ENCODE measurements at regions not wholly inside any gene's neighbourhood (a gene's known extent, or its start where the extent isn't known, plus 50 kb on each side); places are given as distances from the start of the nearest gene placed in this dataset.

- DNase-seq (ENCODE audit: extremely low spot score, insufficient read length, low read depth): no peak
- FAIRE-seq: no peak
These were observed 395.7 kb downstream of the SLITRK5 start for GRCh38 chr13:88066847-88067246.

DNA sequence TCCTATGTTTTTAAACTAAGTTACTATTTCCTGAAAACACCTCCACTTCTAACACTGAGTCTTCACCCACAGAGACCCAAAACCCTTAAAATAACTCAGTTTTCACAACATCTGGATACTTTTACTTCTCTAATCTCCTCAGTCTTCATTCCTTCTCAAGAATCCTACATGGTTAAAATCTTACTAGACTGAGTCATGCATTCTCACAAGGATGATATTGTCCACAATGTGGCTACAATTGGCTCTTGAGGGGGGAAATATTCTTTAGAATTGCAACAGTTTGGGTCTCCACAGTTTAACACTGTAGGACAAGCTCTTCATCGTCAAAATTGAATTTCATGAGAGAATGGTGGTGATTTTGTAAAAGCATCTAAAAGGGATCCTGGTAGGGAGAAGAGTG, 397.1 kb downstream of the SLITRK5 start:
- FAIRE-seq: no peak
- DNase-seq (ENCODE audit: extremely low spot score, insufficient read length, low read depth): no peak

- DNase-seq (ENCODE audit: extremely low spot score, insufficient read length, low read depth) (no peak), FAIRE-seq (no peak)
These were observed 397.8 kb downstream of the SLITRK5 start for GRCh38 chr13:88068975-88069374.

DNA sequence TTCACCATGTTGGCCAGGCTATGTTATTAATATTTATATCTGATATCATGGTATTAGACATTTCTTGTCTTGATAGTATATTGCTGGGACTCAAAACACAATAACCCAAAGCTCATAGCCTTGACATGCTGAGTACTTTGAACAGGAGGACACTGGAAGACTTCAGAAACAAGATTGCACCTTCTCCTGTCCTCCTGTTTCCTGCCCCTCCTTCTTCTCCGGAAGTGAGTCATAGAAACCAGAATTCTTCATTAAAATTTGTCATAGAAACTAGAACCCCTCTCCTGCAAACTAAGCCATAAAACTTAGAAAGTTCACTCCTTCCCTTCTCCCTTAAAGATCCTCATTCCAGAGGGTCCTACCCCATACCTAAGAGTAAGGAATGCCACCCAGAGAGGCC, 400.2 kb downstream of the SLITRK5 start:
- FAIRE-seq (no peak), DNase-seq (ENCODE audit: extremely low spot score, insufficient read length, low read depth) (no peak)

GRCh38 chr13:88074794-88075510, 403.8 kb downstream of the SLITRK5 start:
- DNase-seq (ENCODE audit: extremely low spot score, insufficient read length, low read depth): no peak
- FAIRE-seq: no peak

DNA sequence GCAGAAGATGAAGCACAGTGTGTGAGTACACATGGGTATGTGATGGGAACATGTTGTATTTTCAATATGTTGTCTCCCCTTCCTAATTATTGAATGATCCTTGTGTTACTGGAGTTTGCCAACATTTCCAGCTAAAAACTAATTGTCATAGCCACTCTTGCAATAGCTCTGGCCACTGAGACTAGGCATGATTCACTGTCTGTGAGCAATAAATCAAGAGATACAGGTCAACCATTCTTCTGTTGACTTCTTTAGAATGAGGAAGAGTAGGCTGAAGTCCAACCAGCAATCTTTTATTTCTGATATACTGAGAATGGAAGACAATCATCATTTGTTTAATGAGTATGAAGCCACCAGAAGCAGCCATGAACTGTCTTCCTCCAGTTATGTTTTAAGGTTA, 413.9 kb downstream of the SLITRK5 start:
- DNase-seq (ENCODE audit: extremely low spot score, insufficient read length, low read depth): no peak
- no peak for FAIRE-seq

- no peak for DNase-seq (ENCODE audit: extremely low spot score, insufficient read length, low read depth)
These were observed 415.4 kb downstream of the SLITRK5 start for GRCh38 chr13:88086577-88086976.

GRCh38 chr13:88097541-88097940, 426.4 kb downstream of the SLITRK5 start:
- DNase-seq (ENCODE audit: extremely low spot score, insufficient read length, low read depth): no peak
- no peak for FAIRE-seq

More at GRCh38 chr13:88086577-88086976, 415.4 kb downstream of the SLITRK5 start:
- FAIRE-seq: no peak

DNA sequence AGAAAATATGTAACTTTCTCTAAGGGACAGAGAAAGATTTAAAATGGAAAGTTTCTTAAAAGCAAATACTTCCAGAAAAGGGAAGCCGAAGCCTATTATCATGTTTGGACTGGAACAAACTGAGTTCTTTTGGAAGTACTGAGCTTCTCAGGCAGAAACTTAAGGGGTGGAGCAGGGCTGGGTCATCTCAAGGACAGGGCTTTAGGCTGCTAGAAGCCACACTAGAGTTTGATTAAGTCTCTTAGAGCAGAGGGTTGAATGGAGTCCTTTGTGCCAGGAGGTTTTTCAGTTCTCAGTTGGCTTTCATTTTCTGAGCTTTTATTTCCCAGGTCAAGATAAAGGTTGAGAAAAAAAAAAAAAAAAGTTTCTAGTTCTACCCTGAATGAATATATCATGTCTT, 432.7 kb downstream of the SLITRK5 start:
- DNase-seq (ENCODE audit: extremely low spot score, insufficient read length, low read depth) (no peak), FAIRE-seq (no peak)

DNA sequence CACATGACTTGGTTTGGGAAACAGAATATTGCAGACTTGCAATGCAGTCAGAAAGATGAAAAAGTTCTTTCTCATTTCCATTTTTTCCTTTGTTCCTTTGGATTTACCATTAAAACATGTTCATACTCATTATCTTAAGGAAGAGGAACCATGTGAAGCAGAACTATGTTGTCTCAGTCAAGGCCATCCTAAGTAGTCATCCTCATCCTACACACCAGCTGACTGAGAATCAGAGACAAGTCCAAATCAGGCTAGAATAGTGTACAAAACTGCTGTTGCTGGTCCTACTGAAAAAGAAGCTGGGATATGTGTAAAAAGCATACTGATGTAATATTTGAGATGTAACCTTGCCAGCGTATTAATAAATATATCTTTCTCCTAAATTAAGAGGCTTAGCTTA, 433.4 kb downstream of the SLITRK5 start:
- DNase-seq (ENCODE audit: extremely low spot score, insufficient read length, low read depth) (no peak), FAIRE-seq (no peak)

DNA sequence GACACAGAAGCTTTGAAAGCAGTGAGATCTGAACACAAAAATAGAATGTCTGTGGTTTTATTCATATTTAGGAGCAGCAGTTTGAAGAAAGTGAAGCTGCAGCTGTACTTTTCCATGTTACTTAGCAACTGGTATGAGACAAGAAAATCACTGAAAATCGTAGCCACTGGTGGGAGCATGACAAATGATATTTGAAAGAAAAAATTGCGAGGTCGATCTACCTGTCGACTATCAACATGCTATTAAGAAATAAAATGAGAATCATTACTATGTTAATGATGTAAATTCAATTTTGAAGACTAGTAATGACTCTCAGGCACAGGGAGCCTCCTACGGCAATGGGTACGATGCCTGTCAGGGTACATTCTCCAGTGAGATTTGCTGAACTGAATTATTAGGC, 436.4 kb downstream of the SLITRK5 start:
- FAIRE-seq: no peak
- DNase-seq (ENCODE audit: extremely low spot score, insufficient read length, low read depth): no peak

DNA sequence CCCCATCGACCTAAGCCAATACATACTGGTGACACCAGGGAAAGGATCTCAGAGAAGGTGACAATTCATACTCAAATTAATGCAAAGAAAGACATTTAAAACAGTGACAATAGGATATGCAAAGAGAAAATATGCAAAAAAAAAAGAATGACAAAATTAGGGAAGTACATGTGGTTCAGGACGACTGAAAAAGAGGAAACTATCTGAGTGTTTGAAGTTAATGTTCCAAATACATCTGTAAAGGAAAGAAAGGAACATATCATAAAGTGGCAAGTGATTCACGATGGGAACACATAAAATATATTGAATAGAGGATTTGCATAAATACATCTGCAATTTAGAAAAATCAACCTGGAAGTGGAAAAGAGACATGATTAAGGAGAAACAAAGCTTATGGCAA, 441.4 kb downstream of the SLITRK5 start:
- DNase-seq (ENCODE audit: extremely low spot score, insufficient read length, low read depth) (no peak), FAIRE-seq (no peak)

- DNase-seq (ENCODE audit: extremely low spot score, insufficient read length, low read depth): no peak
- FAIRE-seq: no peak
These were observed 444.8 kb downstream of the SLITRK5 start for GRCh38 chr13:88115976-88116375.

GRCh38 chr13:88118952-88119351, 447.8 kb downstream of the SLITRK5 start:
- FAIRE-seq: no peak
- no peak for DNase-seq (ENCODE audit: extremely low spot score, insufficient read length, low read depth)

DNA sequence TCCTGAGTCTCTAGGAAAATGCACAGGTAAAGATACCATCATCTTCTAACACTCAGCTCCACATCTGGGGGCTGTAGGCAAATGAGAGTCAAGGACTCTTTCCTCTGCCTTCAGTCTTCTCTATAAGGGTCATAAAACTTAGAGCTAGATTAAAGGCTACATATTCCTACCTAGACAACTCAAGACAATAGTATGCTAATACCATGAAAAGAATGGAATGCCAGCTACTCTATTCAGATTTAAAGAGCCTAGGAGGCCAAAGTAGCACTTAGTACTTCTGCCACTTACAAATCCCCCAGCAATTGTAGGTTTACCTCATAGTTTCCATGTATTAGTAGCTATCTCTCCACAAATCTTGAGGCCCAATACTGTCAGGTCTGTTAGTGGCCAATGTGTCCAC, 453.0 kb downstream of the SLITRK5 start:
- FAIRE-seq (no peak), DNase-seq (ENCODE audit: extremely low spot score, insufficient read length, low read depth) (no peak)

- FAIRE-seq (no peak), DNase-seq (ENCODE audit: extremely low spot score, insufficient read length, low read depth) (no peak)
These were observed 453.9 kb downstream of the SLITRK5 start for GRCh38 chr13:88125055-88125454.

DNA sequence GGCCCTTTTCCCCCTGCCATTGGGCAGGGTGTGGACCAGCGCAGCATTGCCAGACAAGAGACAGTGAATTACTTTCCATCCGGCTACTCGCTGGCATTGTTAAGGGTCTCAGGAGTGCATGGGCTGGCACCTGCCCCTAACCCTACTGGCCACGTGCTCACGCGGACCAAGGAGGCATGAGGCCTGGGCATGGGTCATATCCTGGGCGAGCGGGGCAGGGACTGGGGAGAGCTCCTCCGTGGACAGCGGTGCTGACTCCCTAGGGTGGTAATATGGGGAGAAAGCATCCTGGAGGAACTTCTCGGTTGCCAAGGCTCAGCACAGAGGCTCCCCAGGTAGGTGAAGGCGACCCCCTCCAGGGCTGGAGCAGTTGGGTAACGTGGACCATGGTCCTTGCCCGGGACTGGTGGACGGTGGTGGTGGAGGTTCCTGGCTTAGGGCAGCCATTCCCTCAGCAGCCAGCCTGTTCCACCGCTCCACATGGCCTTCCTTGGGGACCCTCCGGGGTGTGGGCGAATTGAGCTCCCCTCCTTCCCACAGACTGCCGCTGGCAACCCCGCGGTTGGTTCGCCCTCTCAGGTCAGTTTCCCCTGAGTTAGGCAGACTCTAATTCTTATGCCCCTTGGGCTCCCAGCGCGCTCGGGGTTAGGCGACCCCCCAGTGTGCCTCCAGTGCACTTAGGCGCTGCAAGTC, 465.1 kb downstream of the SLITRK5 start:
- DNase-seq (ENCODE audit: extremely low spot score, insufficient read length, low read depth): no peak
- no peak for FAIRE-seq

DNA sequence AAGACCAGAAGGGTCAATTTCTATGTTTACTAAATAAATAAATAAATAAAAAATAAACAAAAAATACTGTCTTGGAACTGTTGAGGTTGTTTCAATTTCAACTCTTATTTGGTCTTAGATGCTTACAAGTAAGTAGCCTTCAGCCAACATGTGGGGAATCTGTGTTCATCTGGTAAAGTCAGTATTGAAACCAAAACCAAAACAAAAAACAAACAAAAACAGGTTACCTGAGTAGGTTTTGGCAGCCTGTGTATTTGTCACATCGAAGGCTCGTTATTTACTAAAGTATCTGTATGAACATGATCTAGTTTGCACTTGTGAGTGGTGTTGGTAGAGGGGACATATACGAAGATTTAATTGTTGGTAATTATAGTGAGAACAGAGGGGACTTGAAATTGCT, 471.5 kb downstream of the SLITRK5 start:
- no peak for DNase-seq (ENCODE audit: extremely low spot score, insufficient read length, low read depth)
- FAIRE-seq: no peak

- DNase-seq (ENCODE audit: extremely low spot score, insufficient read length, low read depth): no peak
- FAIRE-seq: no peak
These were observed 473.4 kb downstream of the SLITRK5 start for GRCh38 chr13:88144580-88144979.

GRCh38 chr13:88153353-88153752, 482.2 kb downstream of the SLITRK5 start:
- no peak for FAIRE-seq
- DNase-seq (ENCODE audit: extremely low spot score, insufficient read length, low read depth): no peak

- DNase-seq (ENCODE audit: extremely low spot score, insufficient read length, low read depth): no peak
- FAIRE-seq: no peak
These were observed 482.8 kb downstream of the SLITRK5 start for GRCh38 chr13:88154001-88154400.

Measured in GM18507 (cell line).